Right hindlimb (tissue), 1 donor: ENCODE measurements at regions not wholly inside any gene's neighbourhood (a gene's known extent, or its start where the extent isn't known, plus 50 kb on each side); places are given as distances from the start of the nearest gene placed in this dataset.
"Not testable (repeated sequence)": the region's sequence is repeated elsewhere in the genome, so short reads cannot be mapped to it uniquely, and the experiment has no call there.

ENCODE experiments used
- DNase-seq: peaks from one replicate; pipeline ENCODE4 v3.0.0-alpha.2; 2018

- no peak for DNase-seq
Observed at GRCh38 chr16:79996321-79996720, 395.8 kb upstream of the MAF start.

DNA sequence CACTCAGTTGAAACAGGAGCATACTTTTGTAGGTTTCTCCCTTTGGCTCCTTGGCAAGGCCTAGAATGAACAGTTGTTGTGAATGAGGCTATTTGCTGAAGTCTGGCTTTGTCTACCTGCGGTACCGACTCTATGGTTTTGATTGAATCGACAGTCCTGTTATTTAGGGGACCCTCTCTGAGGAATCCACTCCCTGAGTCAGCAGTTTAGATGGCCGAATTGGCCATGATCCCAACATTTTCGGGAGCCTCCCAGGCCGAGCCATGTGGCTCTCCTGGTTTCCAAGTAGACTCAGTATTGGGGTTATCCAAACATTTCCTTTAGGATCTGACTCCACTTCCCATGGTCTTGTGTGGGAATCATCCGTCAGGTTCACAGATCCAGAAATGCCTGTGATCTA, 394.8 kb upstream of the MAF start:
- DNase-seq = no peak

DNA sequence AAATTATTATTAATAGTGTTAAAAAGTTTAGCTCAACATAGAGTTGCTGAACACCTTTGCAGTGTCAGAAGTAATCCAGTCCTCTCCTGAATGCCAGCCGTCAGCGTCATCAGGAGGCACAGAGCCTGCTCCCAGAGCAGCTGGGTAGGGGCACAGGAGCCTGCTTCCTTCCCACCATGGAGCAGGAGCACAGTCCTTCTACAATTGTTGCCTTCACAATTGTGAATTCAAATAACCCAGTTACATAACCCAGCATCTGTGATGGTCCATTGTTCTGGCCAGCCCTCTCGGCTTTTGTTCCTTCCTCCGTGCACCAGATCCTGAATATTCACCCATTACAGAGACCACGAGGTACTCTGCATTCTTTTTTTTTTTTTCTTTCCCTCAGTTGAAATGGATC, 393.9 kb upstream of the MAF start:
- DNase-seq = no peak

DNA sequence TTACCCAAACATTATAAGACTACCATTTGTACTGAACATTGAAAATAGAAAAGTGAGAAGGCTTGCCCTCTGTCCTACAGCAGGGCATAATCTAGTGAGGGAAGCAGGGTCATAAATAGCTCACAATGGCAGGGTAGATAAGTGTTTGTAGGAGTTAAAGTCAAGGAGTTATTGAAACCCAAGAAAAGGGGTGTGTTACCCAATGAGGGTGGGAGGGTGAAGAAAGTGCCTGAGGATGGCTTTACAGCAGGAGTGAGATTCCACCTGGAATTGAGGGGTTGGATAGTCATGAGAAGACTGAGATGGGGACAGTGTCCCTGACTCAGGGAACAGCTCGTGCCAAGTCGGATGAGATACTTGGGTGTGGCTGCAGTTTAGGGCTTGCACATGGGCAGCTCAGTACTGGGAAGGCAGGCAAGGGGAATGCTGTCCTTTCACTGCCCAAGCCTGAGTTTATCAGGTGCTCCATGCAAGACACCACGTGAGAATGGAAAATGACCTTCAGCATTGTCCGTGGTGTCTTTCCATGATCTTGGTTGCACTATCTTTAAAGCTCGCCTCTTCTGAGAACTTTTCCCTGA, 393.2 kb upstream of the MAF start:
- no peak for DNase-seq

DNA sequence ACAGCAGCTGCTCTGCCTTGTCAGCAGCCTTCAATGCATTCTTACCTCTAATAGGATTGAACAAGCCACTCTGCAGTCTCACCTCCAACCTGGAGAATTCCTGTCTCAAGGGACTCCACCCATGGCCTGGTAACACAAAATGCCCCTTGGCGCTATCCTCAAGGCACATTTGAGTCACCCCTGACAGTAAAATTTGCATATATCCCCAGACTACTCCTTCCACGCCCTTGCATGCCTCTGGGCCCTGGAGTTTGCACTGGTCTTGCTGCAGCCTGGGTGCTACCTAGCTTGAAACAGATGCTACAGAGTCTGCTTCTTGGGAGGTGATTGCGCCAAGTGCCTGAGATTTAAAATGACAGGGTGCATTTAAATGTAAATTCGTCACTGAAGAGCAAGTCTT, 391.4 kb upstream of the MAF start:
- DNase-seq = no peak

DNA sequence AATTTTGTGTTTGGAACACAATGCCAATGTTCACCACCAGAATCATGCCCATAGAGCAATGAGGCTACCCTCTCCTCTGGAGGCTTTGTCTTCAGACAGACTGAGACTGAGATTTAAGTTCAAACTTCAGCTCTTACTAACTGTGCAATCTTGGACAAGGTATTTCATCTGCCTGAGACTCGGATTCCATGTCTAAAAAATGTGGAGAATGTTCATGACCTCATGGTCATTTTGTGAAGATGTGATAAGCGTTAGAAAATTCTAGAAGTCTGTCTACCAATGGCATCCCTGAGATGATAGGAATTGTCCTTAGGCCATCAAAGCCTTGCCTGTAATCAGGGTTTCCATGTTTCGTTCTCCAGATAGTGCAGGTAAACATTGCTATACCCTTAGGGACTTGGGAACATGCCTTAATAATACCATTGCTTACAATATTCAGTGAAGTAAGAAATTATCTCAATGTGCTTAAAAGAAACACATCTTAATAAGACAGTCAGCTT, 388.2 kb upstream of the MAF start:
- no peak for DNase-seq

DNA sequence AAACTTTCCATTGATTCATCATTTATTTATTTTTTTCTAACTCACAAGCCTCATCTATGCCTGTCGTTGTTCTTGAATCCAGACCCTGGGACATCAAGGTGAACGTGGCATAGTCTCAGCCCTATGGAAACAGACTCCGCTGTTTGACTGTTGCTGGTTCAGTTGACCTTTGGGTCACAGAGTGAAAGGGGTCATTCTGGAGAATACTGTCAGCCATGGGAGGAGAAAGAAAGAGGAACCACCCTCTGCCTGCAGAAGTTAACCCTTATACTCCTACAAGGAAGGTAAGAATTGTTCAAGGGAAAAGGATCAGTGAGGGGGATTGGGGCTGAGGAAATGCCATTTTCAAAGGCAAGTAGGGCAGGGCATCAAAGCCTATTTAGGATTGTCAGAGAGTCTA, 387.6 kb upstream of the MAF start:
- no peak for DNase-seq

DNA sequence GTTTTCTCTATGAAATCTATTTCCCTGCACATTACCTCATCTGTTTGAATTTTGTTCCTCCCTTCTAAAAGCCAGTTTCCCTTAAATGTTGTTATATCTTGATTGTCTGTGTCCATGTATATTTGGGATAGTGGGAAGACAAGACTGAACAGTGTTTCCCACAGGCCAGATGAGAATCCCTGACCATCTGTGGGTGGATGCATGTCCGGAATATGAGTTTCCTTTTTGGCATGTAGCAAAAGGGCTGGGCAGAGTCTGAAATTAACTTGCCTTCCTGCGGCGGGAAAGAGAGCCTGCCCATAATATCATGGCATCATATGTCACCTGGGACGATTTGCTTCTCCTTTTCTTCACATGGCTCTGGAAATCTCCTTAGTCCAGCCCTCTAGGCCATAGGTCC, 385.8 kb upstream of the MAF start:
- DNase-seq = no peak

DNA sequence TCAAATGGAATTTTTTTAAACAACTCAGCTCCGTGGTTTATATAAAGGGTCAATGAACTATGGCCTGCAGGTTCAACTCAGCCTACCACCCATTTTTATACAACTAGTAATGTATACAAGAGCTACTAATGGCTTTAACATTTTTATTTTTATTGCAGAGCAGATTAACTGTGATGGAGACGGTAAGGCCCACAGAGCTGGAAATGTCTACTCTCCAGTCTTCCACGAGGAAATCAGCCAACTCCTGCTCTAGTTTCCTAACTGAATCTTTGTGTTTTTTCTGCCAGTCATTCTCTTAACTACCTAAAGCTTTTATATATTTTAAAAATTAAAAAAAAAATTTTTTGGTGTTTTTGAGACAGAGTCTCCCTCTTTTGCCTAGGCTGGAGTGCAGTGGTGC, 385.1 kb upstream of the MAF start:
- no peak for DNase-seq

GRCh38 chr16:79984149-79984548, 383.6 kb upstream of the MAF start:
- not testable (repeated sequence) for DNase-seq

GRCh38 chr16:79982862-79983261, 382.3 kb upstream of the MAF start:
- DNase-seq = no peak

- DNase-seq = no peak
Observed at GRCh38 chr16:79982361-79982760, 381.8 kb upstream of the MAF start.

GRCh38 chr16:79981814-79982213, 381.3 kb upstream of the MAF start:
- DNase-seq = no peak

- no peak for DNase-seq
Observed at GRCh38 chr16:79980650-79981521, 380.3 kb upstream of the MAF start.

DNA sequence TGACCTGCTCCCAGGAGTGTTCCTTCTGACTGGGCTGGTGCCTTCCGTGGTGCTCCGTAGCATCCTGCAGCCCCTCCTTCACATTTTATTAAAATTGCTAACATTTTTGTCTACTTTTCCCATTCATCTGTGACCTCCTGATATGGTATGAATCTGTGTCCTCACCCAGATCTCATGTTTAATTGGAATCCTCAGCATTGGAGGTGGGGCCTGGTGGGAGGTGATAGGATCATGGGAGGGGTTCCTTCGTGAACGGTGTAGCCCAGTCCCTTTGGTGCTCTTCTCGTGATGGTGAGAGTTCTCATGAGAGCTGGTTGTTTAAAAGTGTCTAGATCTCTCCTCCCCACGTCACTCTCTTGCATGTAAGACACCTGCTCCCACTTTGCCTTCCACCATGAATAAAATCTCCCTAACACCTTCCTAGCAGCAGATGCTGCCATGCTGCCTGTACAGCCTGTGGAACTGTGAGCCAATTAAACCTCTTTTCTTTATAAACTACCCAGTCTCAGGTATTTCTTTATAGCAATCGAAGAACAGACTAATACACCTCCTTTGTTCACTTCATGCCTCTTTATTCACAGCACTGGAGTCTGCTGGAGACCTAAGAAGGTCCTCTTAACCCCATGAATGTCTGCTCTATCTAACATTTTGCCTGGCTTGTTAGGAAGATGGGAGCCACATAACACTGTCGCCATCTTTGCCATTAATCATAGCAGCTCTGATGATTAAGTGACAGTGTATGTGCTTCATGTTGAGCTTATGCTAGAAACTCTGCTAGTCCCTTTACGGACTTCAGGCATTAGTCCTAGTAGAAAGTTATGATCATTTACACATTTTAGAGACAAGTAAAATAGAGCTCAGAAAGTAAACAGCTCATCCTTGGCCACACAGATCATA, 377.7 kb upstream of the MAF start:
- DNase-seq = no peak

DNA sequence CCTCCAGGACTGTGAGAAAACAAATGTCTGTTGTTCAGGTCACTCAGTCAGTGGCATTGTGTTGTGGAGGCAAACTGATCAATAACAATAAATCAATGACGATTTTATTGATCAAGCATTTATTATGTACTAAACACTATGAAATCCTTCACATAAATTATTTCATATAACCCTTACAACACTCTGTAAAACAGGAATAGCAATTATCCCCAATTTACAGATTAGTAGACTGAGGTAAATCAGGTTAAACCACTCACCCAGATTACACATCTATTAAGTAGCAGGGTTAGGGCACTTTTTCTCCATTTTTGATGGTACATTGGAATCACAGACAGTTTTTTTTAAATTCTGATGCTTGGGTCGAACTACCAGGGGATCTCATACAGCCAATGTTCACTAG, 372.8 kb upstream of the MAF start:
- no peak for DNase-seq

GRCh38 chr16:79972053-79972704, 371.6 kb upstream of the MAF start:
- DNase-seq = no peak

- DNase-seq = no peak
Observed at GRCh38 chr16:79971237-79971572, 370.7 kb upstream of the MAF start.

- DNase-seq = no peak
Observed at GRCh38 chr16:79970551-79971236, 370.2 kb upstream of the MAF start.

- no peak for DNase-seq
Observed at GRCh38 chr16:79970087-79970486, 369.6 kb upstream of the MAF start.

DNA sequence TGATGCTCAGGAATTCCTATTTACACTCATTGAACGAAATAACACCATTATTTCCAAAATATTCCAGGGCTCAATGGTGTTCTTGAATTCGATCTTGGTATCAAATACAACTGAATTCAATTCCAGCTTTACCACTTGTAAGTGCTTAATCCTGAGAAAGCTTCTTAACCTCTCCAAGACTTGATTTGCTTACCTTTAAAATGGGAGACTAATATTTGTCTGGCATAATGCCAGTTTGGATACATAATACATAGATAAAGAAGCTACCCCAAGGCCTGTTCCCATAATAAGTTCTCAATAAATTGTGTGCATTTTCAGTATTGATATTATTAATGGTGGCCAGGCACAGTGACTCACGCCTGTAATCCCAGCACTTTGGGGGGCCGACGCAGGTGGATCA, 368.9 kb upstream of the MAF start:
- no peak for DNase-seq

DNA sequence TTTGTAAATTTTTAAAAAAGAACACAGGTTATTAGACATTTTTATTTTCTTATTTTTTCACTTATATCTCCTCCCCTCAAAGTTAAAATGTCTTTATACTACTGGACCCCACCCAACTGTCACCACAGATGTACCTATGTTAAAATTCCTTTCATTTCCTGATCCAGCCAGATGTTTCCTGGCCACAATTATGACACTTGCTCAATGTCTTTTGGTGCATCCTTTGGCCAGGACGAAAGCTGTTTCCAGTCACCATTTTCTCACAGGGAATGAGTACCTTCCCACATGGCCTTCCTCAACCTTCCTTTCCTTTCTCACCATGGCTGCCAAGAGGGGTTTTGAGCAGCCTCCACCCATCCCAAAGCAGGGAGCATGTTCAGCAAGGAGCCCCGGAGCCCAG, 365.7 kb upstream of the MAF start:
- DNase-seq = no peak

DNA sequence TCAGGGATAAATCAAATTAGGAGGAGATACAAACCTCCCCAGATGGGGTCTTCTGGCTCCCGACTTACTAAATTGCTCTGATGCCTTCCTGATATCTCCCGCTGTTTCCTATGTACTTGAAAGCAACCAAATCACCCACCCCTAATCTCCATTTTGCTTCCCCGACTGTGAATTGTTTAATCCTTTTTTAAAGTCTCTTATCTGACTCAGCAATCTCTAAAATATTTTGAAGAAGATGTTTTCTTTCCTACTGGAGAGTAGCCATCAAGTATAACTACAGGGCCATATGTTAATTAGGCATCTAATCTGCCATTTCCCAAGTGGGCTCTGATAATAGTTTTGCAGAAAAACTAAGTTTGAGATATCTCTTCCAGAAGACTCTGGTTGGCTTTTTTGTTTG, 365.2 kb upstream of the MAF start:
- no peak for DNase-seq
